ENCODE measurements at regions not wholly inside any gene's neighbourhood (a gene's known extent, or its start where the extent isn't known, plus 50 kb on each side); places are given as distances from the start of the nearest gene placed in this dataset.

DNA sequence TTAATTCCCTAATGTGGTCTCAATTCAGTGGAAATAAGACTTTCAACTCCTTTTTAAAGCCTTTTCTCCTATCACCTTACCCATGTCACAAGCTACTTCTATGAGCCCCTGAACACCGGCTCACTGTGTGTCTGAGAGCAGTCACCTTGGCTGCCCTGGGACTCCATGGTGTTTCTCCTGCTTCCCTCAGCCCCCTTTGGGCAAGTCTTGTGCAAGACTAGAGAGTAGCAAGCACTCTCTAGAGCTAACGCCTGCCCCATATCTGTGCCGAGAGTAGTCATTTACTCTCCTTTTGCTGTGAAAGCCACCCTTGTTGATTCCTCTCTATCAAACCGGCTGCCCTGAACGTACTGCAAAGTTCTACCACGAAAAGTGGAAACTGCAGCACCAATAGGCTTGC, 77.9 kb upstream of the DAB2 start:
- Histone ChIP-seq H3K27me3 (ENCODE audit: control insufficient read depth, insufficient read depth, low read length) (no peaks in the 10 kb centered on the region), H3K4me3 (replicated peaks in 1 of 4; ENCODE audit: control extremely low read depth in 1 of 4, insufficient read depth in 1 of 4, low read depth in 3 of 4, low read length in 4 of 4) (no peak overlapping the region), H4K20me1 (ENCODE audit: control insufficient read depth, extremely low read depth, insufficient read depth, low read length) (no peaks in the 10 kb centered on the region), H3K4me1 (ENCODE audit: control insufficient read depth, extremely low read depth, insufficient read depth, low read length) (peaks cover 18% of the 10 kb centered on the region), H3K36me3 (ENCODE audit: control insufficient read depth, insufficient read depth, low read length) (no peaks in the 10 kb centered on the region), H3K9ac (ENCODE audit: insufficient read depth, low read length) (no peak overlapping the region), H3K4me2 (ENCODE audit: extremely low read depth, insufficient read depth, low read length) (no peak overlapping the region), H2AFZ (ENCODE audit: low read length) (no peak overlapping the region), H3K27ac (ENCODE audit: insufficient read depth, low read length) (peak overlapping the region; percentile 83), H3K79me2 (ENCODE audit: control insufficient read depth, insufficient read depth, low read length) (no peaks in the 10 kb centered on the region), H3K9me3 (ENCODE audit: control insufficient read depth, insufficient read depth, low read depth, low read length) (no peaks in the 10 kb centered on the region)
- TF ChIP-seq, protein P1, sequence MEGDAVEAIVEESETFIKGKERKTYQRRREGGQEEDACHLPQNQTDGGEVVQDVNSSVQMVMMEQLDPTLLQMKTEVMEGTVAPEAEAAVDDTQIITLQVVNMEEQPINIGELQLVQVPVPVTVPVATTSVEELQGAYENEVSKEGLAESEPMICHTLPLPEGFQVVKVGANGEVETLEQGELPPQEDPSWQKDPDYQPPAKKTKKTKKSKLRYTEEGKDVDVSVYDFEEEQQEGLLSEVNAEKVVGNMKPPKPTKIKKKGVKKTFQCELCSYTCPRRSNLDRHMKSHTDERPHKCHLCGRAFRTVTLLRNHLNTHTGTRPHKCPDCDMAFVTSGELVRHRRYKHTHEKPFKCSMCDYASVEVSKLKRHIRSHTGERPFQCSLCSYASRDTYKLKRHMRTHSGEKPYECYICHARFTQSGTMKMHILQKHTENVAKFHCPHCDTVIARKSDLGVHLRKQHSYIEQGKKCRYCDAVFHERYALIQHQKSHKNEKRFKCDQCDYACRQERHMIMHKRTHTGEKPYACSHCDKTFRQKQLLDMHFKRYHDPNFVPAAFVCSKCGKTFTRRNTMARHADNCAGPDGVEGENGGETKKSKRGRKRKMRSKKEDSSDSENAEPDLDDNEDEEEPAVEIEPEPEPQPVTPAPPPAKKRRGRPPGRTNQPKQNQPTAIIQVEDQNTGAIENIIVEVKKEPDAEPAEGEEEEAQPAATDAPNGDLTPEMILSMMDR (conservative IDR thresholded peaks at IDR 0.05 in 1 of 2, IDR thresholded peaks at IDR 0.05 in 1 of 2; ENCODE audit: low read depth in 1 of 2, low read length in 2 of 2), result no peak
- no peak for TF ChIP-seq EZH2 (IDR thresholded peaks at IDR 0.05; ENCODE audit: low read length, missing control alignments)
- DNase-seq (ENCODE audit: low read depth in 2 of 2), result no peak

DNA sequence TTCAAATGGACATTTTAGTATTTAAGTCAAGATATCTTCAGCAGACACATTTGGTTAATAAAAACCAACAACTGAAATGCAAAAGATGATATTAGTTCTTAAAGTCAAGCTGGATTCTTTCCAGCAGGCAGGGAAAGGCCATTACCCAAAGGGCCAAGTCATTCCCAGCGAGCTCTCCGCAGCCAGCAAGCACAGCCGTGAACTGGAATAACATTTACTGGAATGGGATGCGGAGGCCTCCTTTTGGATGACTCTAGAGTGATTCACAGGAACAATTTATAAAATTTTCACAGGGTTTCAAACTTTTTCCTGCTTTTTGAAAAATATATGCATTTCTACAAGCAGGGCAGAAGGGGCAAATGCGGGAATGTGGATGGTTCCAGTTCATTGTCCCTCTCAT, 76.6 kb upstream of the DAB2 start:
- Histone ChIP-seq H2AFZ (ENCODE audit: low read length) (no peak overlapping the region), H3K4me1 (ENCODE audit: control insufficient read depth, extremely low read depth, insufficient read depth, low read length) (peaks cover 18% of the 10 kb centered on the region)
- TF ChIP-seq, protein P1 (conservative IDR thresholded peaks at IDR 0.05 in 1 of 2, IDR thresholded peaks at IDR 0.05 in 1 of 2; ENCODE audit: low read depth in 1 of 2, low read length in 2 of 2), result peak in 1 of 2 donors; percentile 7
- TF ChIP-seq EZH2 (IDR thresholded peaks at IDR 0.05; ENCODE audit: low read length, missing control alignments), result no peak

DNA sequence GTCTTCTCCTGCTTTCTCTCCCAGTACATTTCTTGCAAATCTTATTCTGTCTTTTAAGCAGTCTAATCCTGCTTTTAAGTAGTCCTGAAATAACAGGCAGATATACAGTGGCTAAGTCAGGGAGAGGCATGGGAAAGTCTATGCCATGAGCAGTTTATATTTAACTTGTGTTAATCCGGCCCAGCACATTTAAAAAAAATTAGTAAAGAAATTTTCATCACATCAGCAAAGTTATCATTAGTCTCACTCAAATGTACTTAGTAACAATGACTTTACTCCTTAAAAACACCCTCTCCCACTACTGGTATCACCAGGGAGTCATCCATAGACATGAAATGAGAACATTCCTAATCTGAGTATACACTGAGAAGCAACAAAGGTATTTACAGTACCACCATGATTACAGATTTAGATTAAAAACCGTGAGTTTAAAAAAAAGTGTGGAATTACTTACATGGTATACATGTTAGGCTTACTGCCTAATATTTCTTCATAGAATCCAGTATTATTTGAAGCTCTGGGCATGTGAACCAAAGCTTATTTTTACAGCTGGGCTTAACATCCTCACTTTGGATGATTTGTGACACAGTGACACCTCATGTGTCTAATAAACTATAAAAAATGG, 75.9 kb upstream of the DAB2 start:
- H3K4me1 ChIP-seq (ENCODE audit: control insufficient read depth, extremely low read depth, insufficient read depth, low read length), result peaks cover 18% of the 10 kb centered on the region
- H2AFZ ChIP-seq (ENCODE audit: low read length), result no peak overlapping the region
- H3K9me3 ChIP-seq (ENCODE audit: control insufficient read depth, insufficient read depth, low read depth, low read length), result no peaks in the 10 kb centered on the region
- no peak for TF ChIP-seq EZH2 (IDR thresholded peaks at IDR 0.05; ENCODE audit: low read length, missing control alignments)
- TF ChIP-seq, protein P1 (conservative IDR thresholded peaks at IDR 0.05 in 1 of 2, IDR thresholded peaks at IDR 0.05 in 1 of 2; ENCODE audit: low read depth in 1 of 2, low read length in 2 of 2), result no peak
- peak overlapping the region; percentile 83 for H3K27ac ChIP-seq (ENCODE audit: insufficient read depth, low read length)
- H3K79me2 ChIP-seq (ENCODE audit: control insufficient read depth, insufficient read depth, low read length), result no peaks in the 10 kb centered on the region
- H3K36me3 ChIP-seq (ENCODE audit: control insufficient read depth, insufficient read depth, low read length), result no peaks in the 10 kb centered on the region
- no peak overlapping the region for H3K4me2 ChIP-seq (ENCODE audit: extremely low read depth, insufficient read depth, low read length)
- no peaks in the 10 kb centered on the region for H3K27me3 ChIP-seq (ENCODE audit: control insufficient read depth, insufficient read depth, low read length)
- H3K4me3 ChIP-seq (replicated peaks in 1 of 4; ENCODE audit: control extremely low read depth in 1 of 4, insufficient read depth in 1 of 4, low read depth in 3 of 4, low read length in 4 of 4), result no peak overlapping the region
- H3K9ac ChIP-seq (ENCODE audit: insufficient read depth, low read length), result no peak overlapping the region
- no peaks in the 10 kb centered on the region for H4K20me1 ChIP-seq (ENCODE audit: control insufficient read depth, extremely low read depth, insufficient read depth, low read length)
- DNase-seq (ENCODE audit: low read depth in 2 of 2), result peak in 1 of 2 donors; percentile 59

More for the DNA sequence above, 76.6 kb upstream of the DAB2 start:
- no peaks in the 10 kb centered on the region for H3K79me2 ChIP-seq (ENCODE audit: control insufficient read depth, insufficient read depth, low read length)
- peak overlapping the region in 1 of 4 experiments; percentile 25 for H3K4me3 ChIP-seq (replicated peaks in 1 of 4; ENCODE audit: control extremely low read depth in 1 of 4, insufficient read depth in 1 of 4, low read depth in 3 of 4, low read length in 4 of 4)
- H3K27ac ChIP-seq (ENCODE audit: insufficient read depth, low read length), result peak overlapping the region; percentile 83
- DNase-seq (ENCODE audit: low read depth in 2 of 2), result peak; percentile 90 to 93
- H3K36me3 ChIP-seq (ENCODE audit: control insufficient read depth, insufficient read depth, low read length), result no peaks in the 10 kb centered on the region
- peak overlapping the region; percentile 77 for H3K4me2 ChIP-seq (ENCODE audit: extremely low read depth, insufficient read depth, low read length)
- H4K20me1 ChIP-seq (ENCODE audit: control insufficient read depth, extremely low read depth, insufficient read depth, low read length), result no peaks in the 10 kb centered on the region
- H3K27me3 ChIP-seq (ENCODE audit: control insufficient read depth, insufficient read depth, low read length), result no peaks in the 10 kb centered on the region
- H3K9ac ChIP-seq (ENCODE audit: insufficient read depth, low read length), result no peak overlapping the region
- no peaks in the 10 kb centered on the region for H3K9me3 ChIP-seq (ENCODE audit: control insufficient read depth, insufficient read depth, low read depth, low read length)

Measured in fibroblast of lung (primary cell).